Fibroblast of lung (primary cell): ENCODE measurements at regions not wholly inside any gene's neighbourhood (a gene's known extent, or its start where the extent isn't known, plus 50 kb on each side); places are given as distances from the start of the nearest gene placed in this dataset.

Experiments
- CTCF ChIP-seq, 2 donors: IDR thresholded peaks in 1 of 2; conservative IDR thresholded peaks in 1 of 2; 1 replicate in 1 of 2; 2 replicates in 1 of 2; pipeline ENCODE4 v1.5.1; 2011 to 2012; ENCODE audit warnings: low read length in 2 of 2, control low read depth in 1 of 2, inconsistent platforms in 1 of 2, low read depth in 1 of 2, mild to moderate bottlenecking in 1 of 2
- EZH2 ChIP-seq: IDR thresholded peaks from 2 replicates; pipeline ENCODE4 v1.5.1; 2012; ENCODE audit warnings: low read length, control low read depth, mild to moderate bottlenecking; ENCODE audit errors: missing control alignments

DNA sequence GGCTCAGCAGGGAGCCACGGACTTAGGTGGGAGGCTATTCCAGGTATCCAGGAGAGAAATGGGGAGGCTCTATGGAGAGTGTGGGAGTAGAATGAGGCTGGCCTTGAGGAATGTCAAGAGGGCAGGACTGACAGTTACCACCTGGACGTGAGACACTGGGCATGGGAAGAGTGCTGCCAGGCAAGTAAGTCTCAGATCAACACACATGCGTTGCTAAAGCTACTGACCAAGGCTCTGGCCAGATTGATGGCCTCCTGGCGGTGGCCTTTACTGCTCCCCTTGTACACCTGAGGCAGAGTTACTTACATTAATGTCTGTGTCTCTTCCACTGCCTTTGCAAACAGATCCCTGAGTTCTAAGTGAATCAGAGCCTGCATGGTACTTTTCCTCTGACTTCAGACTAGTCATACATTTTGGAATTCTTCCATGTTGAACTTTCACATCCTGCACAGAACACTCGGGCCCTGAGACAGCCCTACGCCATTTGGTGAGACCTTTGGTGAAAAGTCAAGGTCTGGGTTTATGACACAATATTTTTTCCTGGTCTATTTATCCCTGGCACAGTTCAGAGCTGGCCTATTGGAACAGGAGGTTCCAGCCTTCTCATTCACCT, 398.8 kb upstream of the TRIB2 start:
- TF ChIP-seq CTCF (conservative IDR thresholded peaks at IDR 0.05 in 1 of 2, IDR thresholded peaks at IDR 0.05 in 1 of 2; ENCODE audit: low read depth in 1 of 2, low read length in 2 of 2) (no peak), EZH2 (no peak)
